GM23248 (cell line): ENCODE measurements at regions not wholly inside any gene's neighbourhood (a gene's known extent, or its start where the extent isn't known, plus 50 kb on each side); places are given as distances from the start of the nearest gene placed in this dataset.

Experiments
- DNase-seq: peaks from one replicate; pipeline ENCODE4 v3.0.0-alpha.2; 2015
- H2AFZ ChIP-seq: fragments of 200-600 bp; sonication (generic); 2 replicates; pipeline ENCODE4 v1.6.1; 2016; ENCODE audit warnings: antibody characterized with exemption
- H3F3A ChIP-seq: fragments of 200-600 bp; sonication (generic); 2 replicates; pipeline ENCODE4 v1.6.1; 2016; ENCODE audit warnings: mild to moderate bottlenecking, antibody characterized with exemption, mixed run types; ENCODE audit not compliant: insufficient read depth
- H3K27ac ChIP-seq: fragments of 200-600 bp; sonication (generic); 2 replicates; pipeline ENCODE4 v1.5.1; 2016; ENCODE audit warnings: mild to moderate bottlenecking
- H3K27me3 ChIP-seq: fragments of 200-600 bp; sonication (generic); replicated peaks from 2 replicates; pipeline ENCODE4 v1.6.1; 2016; ENCODE audit warnings: mild to moderate bottlenecking; ENCODE audit not compliant: insufficient read depth
- H3K36me3 ChIP-seq: fragments of 200-600 bp; sonication (generic); 2 replicates; pipeline ENCODE4 v1.6.1; 2016; ENCODE audit warnings: low read depth, mild to moderate bottlenecking
- H3K4me1 ChIP-seq: fragments of 200-600 bp; sonication (generic); 2 replicates; pipeline ENCODE4 v1.6.1; 2016; ENCODE audit warnings: mild to moderate bottlenecking; ENCODE audit not compliant: insufficient read depth
- H3K4me2 ChIP-seq: fragments of 200-600 bp; sonication (generic); one replicate; pipeline ENCODE4 v1.6.1; 2016; ENCODE audit warnings: mild to moderate bottlenecking; ENCODE audit not compliant: unreplicated experiment
- H3K4me3 ChIP-seq: fragments of 200-600 bp; sonication (generic); 2 replicates; pipeline ENCODE4 v1.5.1; 2016; ENCODE audit warnings: mild to moderate bottlenecking
- H3K79me2 ChIP-seq: fragments of 200-600 bp; sonication (generic); 2 replicates; pipeline ENCODE4 v1.6.1; 2016; ENCODE audit warnings: mild to moderate bottlenecking; ENCODE audit not compliant: insufficient read depth
- H3K9ac ChIP-seq: fragments of 200-600 bp; sonication (generic); 2 replicates; pipeline ENCODE4 v1.6.1; 2016; ENCODE audit warnings: mild to moderate bottlenecking
- H3K9me2 ChIP-seq: fragments of 200-600 bp; sonication (generic); 2 replicates; pipeline ENCODE4 v1.6.1; 2016; ENCODE audit warnings: mixed run types, mild to moderate bottlenecking, moderate library complexity; ENCODE audit not compliant: insufficient read depth
- H3K9me3 ChIP-seq: fragments of 200-600 bp; sonication (generic); one replicate; pipeline ENCODE4 v1.6.1; 2017; ENCODE audit warnings: low read depth
- H4K20me1 ChIP-seq: fragments of 200-600 bp; sonication (generic); 2 replicates; pipeline ENCODE4 v1.6.0; 2016; ENCODE audit not compliant: insufficient read depth
- EZH2 ChIP-seq: fragments of 200-600 bp; sonication (generic); IDR thresholded peaks from 2 replicates; pipeline ENCODE4 v1.6.1; 2018; ENCODE audit warnings: antibody characterized with exemption, mild to moderate bottlenecking; ENCODE audit not compliant: insufficient read depth, poor library complexity, severe bottlenecking
- EZH2phosphoT487 ChIP-seq: fragments of 200-600 bp; sonication (generic); IDR thresholded peaks from 2 replicates; pipeline ENCODE4 v1.6.1; 2018; ENCODE audit warnings: antibody characterized with exemption, moderate library complexity, mild to moderate bottlenecking, low read depth; ENCODE audit not compliant: insufficient read depth
- WGBS, 2 experiments: methylation state at CpG; one replicate each; pipeline ENCODE4 v1.1.6; 2015 to 2017; ENCODE audit warnings: low lambda C conversion rate in 2 of 2, low coverage in 1 of 2; ENCODE audit errors: missing lambda C conversion rate in 2 of 2; 5-methylcytosine and 5-hydroxymethylcytosine counted together
- in situ Hi-C: fragments of 300-500 bp; cut with MboI; formaldehyde crosslinking; loops from 2 replicates; pipeline ENCODE4 v1.15.0; 2020

DNA sequence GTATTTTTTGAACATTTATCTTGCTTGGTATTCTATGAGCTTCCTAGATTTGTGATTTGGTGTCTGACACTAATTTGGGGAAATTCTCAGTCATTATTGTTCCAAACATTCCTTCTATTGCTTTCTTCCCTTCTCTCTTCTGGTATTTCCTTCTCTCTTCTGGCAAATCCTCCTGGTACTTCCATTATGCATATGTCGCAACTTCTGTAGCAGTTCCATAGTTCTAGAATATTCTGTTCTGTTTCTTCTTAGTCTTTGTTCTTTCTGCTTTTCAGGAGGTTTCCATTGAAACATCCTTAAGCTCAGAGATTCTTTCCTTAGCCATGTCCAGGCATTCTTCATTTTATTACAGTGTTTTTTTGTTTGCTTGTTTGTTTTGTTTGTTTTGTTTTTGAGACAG is 155.2 kb upstream of the PIK3R1 start:
- no peaks in the 10 kb centered on the region for H3K79me2 ChIP-seq
- no peak overlapping the region for H3K27ac ChIP-seq
- DNase-seq, result no peak
- H3K4me3 ChIP-seq, result no peak overlapping the region
- in situ Hi-C loops, result no loop called here
- no peak overlapping the region for H3K9ac ChIP-seq
- H3K9me3 ChIP-seq, result no peaks in the 10 kb centered on the region
- H3K4me1 ChIP-seq, result no peaks in the 10 kb centered on the region
- no peak overlapping the region for H3K4me2 ChIP-seq
- 90 to 100% methylated on average over 1 of the region's 1 CpG for WGBS, 2 experiments
- H3K27me3 ChIP-seq, result no peaks in the 10 kb centered on the region
- H2AFZ ChIP-seq, result no peak overlapping the region
- H3F3A ChIP-seq, result no peaks in the 10 kb centered on the region
- H3K36me3 ChIP-seq, result no peaks in the 10 kb centered on the region
- no peaks in the 10 kb centered on the region for H3K9me2 ChIP-seq
- TF ChIP-seq EZH2 (no peak), EZH2phosphoT487 (no peak)
- no peaks in the 10 kb centered on the region for H4K20me1 ChIP-seq

DNA sequence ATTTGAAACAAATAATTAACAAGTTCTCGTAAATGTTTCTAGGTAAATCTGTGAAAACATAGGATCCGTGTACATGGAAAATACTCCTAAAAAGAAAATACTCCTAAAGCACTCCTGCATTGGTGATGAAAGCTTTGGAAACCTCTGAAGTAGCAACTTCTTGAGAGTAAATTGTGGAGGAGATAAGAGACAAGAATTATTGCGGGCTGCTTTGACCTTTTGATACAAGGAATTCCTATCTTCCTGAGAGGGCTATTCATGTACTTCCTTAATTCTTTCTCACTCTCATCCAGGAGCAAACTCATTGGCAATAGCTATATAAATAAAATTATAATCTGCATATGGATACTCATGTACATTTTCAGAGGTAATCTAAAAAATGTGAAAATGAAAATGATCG is 158.4 kb upstream of the PIK3R1 start:
- no peaks in the 10 kb centered on the region for H3F3A ChIP-seq
- no peak overlapping the region for H3K4me2 ChIP-seq
- H3K79me2 ChIP-seq, result no peaks in the 10 kb centered on the region
- WGBS, 2 experiments, result 88 to 91% methylated on average over 4 of the region's 4 CpGs
- H3K27me3 ChIP-seq, result no peaks in the 10 kb centered on the region
- no peak overlapping the region for H3K27ac ChIP-seq
- H3K4me1 ChIP-seq, result no peaks in the 10 kb centered on the region
- no peak overlapping the region for H3K9ac ChIP-seq
- in situ Hi-C loops, result no loop called here
- no peak for DNase-seq
- no peaks in the 10 kb centered on the region for H4K20me1 ChIP-seq
- H3K36me3 ChIP-seq, result no peaks in the 10 kb centered on the region
- no peaks in the 10 kb centered on the region for H3K9me3 ChIP-seq
- H3K9me2 ChIP-seq, result no peaks in the 10 kb centered on the region
- no peak overlapping the region for H2AFZ ChIP-seq
- TF ChIP-seq EZH2 (no peak), EZH2phosphoT487 (no peak)
- H3K4me3 ChIP-seq, result no peak overlapping the region

DNA sequence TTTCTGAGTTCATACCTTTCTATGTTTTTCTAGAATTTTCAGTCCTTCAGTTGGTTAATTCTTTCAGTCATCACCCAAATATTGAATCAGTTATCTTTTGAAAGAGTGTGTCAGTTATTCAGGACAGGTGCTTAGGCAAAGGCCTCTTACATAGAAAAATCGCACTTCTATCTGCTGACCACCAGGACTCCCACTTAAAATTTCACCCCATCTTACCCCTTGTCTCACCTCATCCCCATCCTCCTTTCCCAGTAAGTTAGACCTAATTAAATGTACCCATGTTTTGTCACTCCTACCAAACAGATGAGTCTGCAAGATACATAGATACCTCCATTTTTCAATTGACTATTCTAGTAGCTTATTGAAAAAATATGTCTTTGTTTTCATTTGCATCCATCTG is 159.9 kb upstream of the PIK3R1 start:
- no peak overlapping the region for H3K9ac ChIP-seq
- WGBS, 2 experiments, result 80 to 100% methylated on average over 1 of the region's 1 CpG
- TF ChIP-seq EZH2, result no peak
- no peak for TF ChIP-seq EZH2phosphoT487
- no peaks in the 10 kb centered on the region for H3K79me2 ChIP-seq
- H3K9me2 ChIP-seq, result no peaks in the 10 kb centered on the region
- H3K4me2 ChIP-seq, result no peak overlapping the region
- no peaks in the 10 kb centered on the region for H4K20me1 ChIP-seq
- no peak overlapping the region for H3K4me3 ChIP-seq
- no peak overlapping the region for H2AFZ ChIP-seq
- no peak overlapping the region for H3K27ac ChIP-seq
- H3K4me1 ChIP-seq, result no peaks in the 10 kb centered on the region
- no peaks in the 10 kb centered on the region for H3K36me3 ChIP-seq
- no peaks in the 10 kb centered on the region for H3K9me3 ChIP-seq
- H3K27me3 ChIP-seq, result no peaks in the 10 kb centered on the region
- H3F3A ChIP-seq, result no peaks in the 10 kb centered on the region
- in situ Hi-C loops, result no loop called here
- DNase-seq, result no peak

DNA sequence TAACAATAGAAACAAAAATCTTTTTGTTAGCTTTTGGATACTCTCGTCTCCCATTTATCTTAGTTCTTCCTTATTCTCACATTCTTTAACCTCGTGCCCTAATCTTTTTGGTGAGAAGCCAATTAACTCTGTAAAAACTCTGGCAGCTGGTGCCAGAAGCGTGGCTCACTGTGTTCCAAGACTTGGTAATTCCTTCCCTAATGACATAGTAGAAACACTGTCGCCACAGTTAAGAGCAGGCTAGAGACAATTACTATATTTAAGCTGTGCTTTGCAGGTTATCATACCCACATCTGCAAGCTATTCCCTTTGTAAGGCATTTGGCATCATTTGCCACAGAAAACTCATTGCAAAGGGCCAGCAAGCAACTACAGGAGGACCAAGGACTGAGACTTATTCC is 160.9 kb upstream of the PIK3R1 start:
- Histone ChIP-seq H3K9me2 (no peaks in the 10 kb centered on the region), H3K79me2 (no peaks in the 10 kb centered on the region), H2AFZ (no peak overlapping the region), H3K4me3 (no peak overlapping the region), H4K20me1 (no peaks in the 10 kb centered on the region), H3K4me1 (peaks cover under 1% of the 10 kb centered on the region; the same call in 1 of the 2 replicates), H3K9me3 (no peaks in the 10 kb centered on the region), H3K4me2 (no peak overlapping the region), H3K27me3 (no peaks in the 10 kb centered on the region), H3K27ac (no peak overlapping the region), H3F3A (no peaks in the 10 kb centered on the region), H3K9ac (no peak overlapping the region), H3K36me3 (no peaks in the 10 kb centered on the region)
- in situ Hi-C loops, result no loop called here
- WGBS, 2 experiments, result 61 to 64% methylated on average over 4 of the region's 4 CpGs
- TF ChIP-seq EZH2phosphoT487 (no peak), EZH2 (no peak)
- no peak for DNase-seq

DNA sequence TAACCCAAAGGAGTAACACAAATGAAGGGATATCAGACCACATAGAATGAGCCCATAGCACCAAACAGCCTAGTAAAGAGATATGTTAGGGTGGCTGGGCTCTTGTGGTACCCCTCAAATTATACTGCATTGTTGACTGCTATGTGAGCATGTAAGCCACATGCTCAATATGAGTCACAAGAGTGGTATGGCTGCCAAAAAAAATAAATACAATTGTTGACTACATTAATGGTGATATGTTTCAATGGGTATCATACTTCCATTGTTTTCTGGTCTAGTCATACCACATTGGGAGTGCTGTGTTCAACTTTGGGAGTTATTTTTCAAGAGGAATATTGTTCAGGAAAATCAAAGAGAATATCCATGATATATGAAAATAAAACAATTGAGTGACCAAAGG is 162.4 kb upstream of the PIK3R1 start:
- H3K4me2 ChIP-seq, result no peak overlapping the region
- no peaks in the 10 kb centered on the region for H3K79me2 ChIP-seq
- no peaks in the 10 kb centered on the region for H3K9me2 ChIP-seq
- H3K9ac ChIP-seq, result no peak overlapping the region
- no peaks in the 10 kb centered on the region for H4K20me1 ChIP-seq
- no peak overlapping the region for H3K4me3 ChIP-seq
- H2AFZ ChIP-seq, result no peak overlapping the region
- H3F3A ChIP-seq, result no peaks in the 10 kb centered on the region
- H3K4me1 ChIP-seq, result peaks cover 13% of the 10 kb centered on the region; the same call in 1 of the 2 replicates
- no peak overlapping the region for H3K27ac ChIP-seq
- H3K36me3 ChIP-seq, result no peaks in the 10 kb centered on the region
- no peaks in the 10 kb centered on the region for H3K9me3 ChIP-seq
- no peak for TF ChIP-seq EZH2phosphoT487
- TF ChIP-seq EZH2, result no peak
- in situ Hi-C loops, result no loop called here
- no peaks in the 10 kb centered on the region for H3K27me3 ChIP-seq
- no peak for DNase-seq
